Panc1 (cell line): ENCODE measurements at regions not wholly inside any gene's neighbourhood (a gene's known extent, or its start where the extent isn't known, plus 50 kb on each side); places are given as distances from the start of the nearest gene placed in this dataset.
A peak's percentile ranks its signal among the peaks of the same experiment; 100 is the strongest.

Experiments
- ATAC-seq: fragments of 200-7000 bp; cut with Tn5 transposase; 2 replicates; pipeline ENCODE4 v1.9.1; 2020; ENCODE audit warnings: mild to moderate bottlenecking, moderate library complexity
- BruUV-seq: library from RNA; stranded (reverse); fragments of 400-500 nt; replicated peaks from 2 replicates; lab custom pipeline; 2021; lab: Mats Ljungman, UMichigan
- CTCF ChIA-PET: fragments of 300-600 bp; sonication (Branson Sonifier 250); formaldehyde crosslinking; loops from one replicate; lab custom pipeline; 2022; ENCODE audit warnings: antibody characterized with exemption; lab: Charles Lee
- POLR2A ChIA-PET: fragments of 300-600 bp; sonication (Branson Sonifier 250); formaldehyde crosslinking; loops from one replicate; lab custom pipeline; 2022; ENCODE audit warnings: antibody characterized with exemption; lab: Charles Lee
- DNase-seq: peaks from one replicate; pipeline ENCODE4 v3.0.0-alpha.2; 2010; ENCODE audit warnings: low read depth, low spot score
- H3K27ac ChIP-seq: 2 replicates; pipeline ENCODE4 v1.5.1; 2011; ENCODE audit warnings: mild to moderate bottlenecking, low read length, inconsistent platforms
- H3K27me3 ChIP-seq: fragments of 200-500 bp; sonication (Bioruptor generic); 2 replicates; pipeline ENCODE4 v1.6.0; 2014; ENCODE audit warnings: low read length, inconsistent platforms; ENCODE audit not compliant: control insufficient read depth, insufficient read depth
- H3K36me3 ChIP-seq: fragments of 200-500 bp; sonication (Bioruptor generic); 2 replicates; pipeline ENCODE4 v1.5.1; 2014; ENCODE audit warnings: inconsistent platforms, mild to moderate bottlenecking, low read length, moderate library complexity; ENCODE audit not compliant: control insufficient read depth, insufficient read depth
- H3K4me1 ChIP-seq: 2 replicates; pipeline ENCODE4 v1.5.1; 2011; ENCODE audit warnings: inconsistent platforms, mild to moderate bottlenecking, low read length, moderate library complexity; ENCODE audit not compliant: control insufficient read depth, insufficient read depth
- H3K4me3 ChIP-seq, 2 experiments: 2 replicates each; pipeline ENCODE4 v1.5.1; 2011 to 2012; ENCODE audit warnings: low read depth in 2 of 2, low read length in 2 of 2, mild to moderate bottlenecking in 2 of 2, inconsistent platforms in 1 of 2, moderate library complexity in 1 of 2
- H3K9me3 ChIP-seq: fragments of 200-500 bp; sonication (Bioruptor generic); 2 replicates; pipeline ENCODE4 v1.5.1; 2014; ENCODE audit warnings: low read depth, mild to moderate bottlenecking, inconsistent platforms, low read length, moderate library complexity; ENCODE audit not compliant: control insufficient read depth, insufficient read depth
- POLR2AphosphoS5 ChIP-seq: IDR thresholded peaks from 2 replicates; pipeline ENCODE4 v1.6.1; 2012; ENCODE audit warnings: mild to moderate bottlenecking, low read depth, low read length, moderate library complexity
- SIN3A ChIP-seq: IDR thresholded peaks from 2 replicates; pipeline ENCODE4 v1.6.1; 2012; ENCODE audit warnings: low read depth, mild to moderate bottlenecking, low read length, moderate library complexity, borderline replicate concordance; ENCODE audit not compliant: insufficient read depth
- TCF7L2 ChIP-seq: IDR thresholded peaks from 2 replicates; pipeline ENCODE4 v1.6.1; 2011; ENCODE audit warnings: mild to moderate bottlenecking, low read depth, low read length, inconsistent platforms
- in situ Hi-C: cut with HindIII; loops from 2 replicates; pipeline ENCODE4 v1.10.0; 2016; ENCODE audit warnings: low sequenced_read_pairs, low pct_unique_long_range_greater_than_20kb
- intact Hi-C: fragments of 100-400 bp; cut with micrococcal nuclease; formaldehyde crosslinking; loops from one replicate; pipeline ENCODE4 v1.10.0; 2022; ENCODE audit not compliant: unreplicated experiment
- TF ChIP-seq, protein P1 (sequence below), 2 experiments: IDR thresholded peaks; 2 replicates each; pipeline ENCODE4 v1.6.1; 2011 to 2012; ENCODE audit warnings: low read depth in 2 of 2, control low read depth in 1 of 2, low read length in 1 of 2, mild to moderate bottlenecking in 1 of 2, moderate library complexity in 1 of 2; ENCODE audit not compliant: insufficient read depth in 1 of 2
- TF ChIP-seq, protein P2 (sequence below): fragments of 450-650 bp; IDR thresholded peaks from 2 replicates; pipeline ENCODE4 v1.5.1; 2017; ENCODE audit warnings: mild to moderate bottlenecking

DNA sequence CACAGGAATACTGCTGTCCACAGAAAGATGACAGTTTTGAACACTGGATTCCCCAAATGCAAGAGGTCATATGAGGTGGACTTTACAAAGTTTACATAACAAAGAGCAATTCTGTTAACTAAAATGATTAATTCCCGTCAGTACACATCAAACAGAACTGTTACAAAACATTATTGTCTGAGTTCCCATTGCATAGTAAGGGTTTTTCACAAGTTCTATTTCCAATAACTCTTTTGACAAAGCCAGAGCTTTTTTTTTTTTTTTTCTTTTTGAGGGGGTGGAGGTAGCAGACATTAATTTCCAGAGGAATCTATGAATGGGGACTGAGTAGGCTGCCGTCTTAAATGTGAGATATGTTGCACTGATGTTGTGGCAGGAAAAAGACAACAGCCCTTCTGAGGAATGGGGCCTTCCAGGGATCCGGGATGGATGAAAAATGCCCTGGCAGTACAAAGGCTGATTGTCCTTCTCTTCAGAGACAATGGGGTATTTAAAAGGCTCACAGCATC lies 178.1 kb upstream of the KBTBD8 start:
- H3K36me3 ChIP-seq = no peaks in the 10 kb centered on the region
- H3K4me3 ChIP-seq = no peak overlapping the region
- BruUV-seq = no TSS peak
- intact Hi-C loops = loop anchor here (5.0 kb wide), 1 partner anchor 413 kb away; no protein-coding TSS in a partner anchor
- ATAC-seq (no peak), DNase-seq (no peak)
- ChIA-PET CTCF (no interaction called here), POLR2A (no interaction called here)
- H3K4me1 ChIP-seq = no peaks in the 10 kb centered on the region
- no peaks in the 10 kb centered on the region for H3K27me3 ChIP-seq
- H3K9me3 ChIP-seq = no peaks in the 10 kb centered on the region
- H3K27ac ChIP-seq = no peak overlapping the region
- TF ChIP-seq SIN3A (no peak), POLR2AphosphoS5 (no peak), TCF7L2 (no peak)
- TF ChIP-seq, protein P1, sequence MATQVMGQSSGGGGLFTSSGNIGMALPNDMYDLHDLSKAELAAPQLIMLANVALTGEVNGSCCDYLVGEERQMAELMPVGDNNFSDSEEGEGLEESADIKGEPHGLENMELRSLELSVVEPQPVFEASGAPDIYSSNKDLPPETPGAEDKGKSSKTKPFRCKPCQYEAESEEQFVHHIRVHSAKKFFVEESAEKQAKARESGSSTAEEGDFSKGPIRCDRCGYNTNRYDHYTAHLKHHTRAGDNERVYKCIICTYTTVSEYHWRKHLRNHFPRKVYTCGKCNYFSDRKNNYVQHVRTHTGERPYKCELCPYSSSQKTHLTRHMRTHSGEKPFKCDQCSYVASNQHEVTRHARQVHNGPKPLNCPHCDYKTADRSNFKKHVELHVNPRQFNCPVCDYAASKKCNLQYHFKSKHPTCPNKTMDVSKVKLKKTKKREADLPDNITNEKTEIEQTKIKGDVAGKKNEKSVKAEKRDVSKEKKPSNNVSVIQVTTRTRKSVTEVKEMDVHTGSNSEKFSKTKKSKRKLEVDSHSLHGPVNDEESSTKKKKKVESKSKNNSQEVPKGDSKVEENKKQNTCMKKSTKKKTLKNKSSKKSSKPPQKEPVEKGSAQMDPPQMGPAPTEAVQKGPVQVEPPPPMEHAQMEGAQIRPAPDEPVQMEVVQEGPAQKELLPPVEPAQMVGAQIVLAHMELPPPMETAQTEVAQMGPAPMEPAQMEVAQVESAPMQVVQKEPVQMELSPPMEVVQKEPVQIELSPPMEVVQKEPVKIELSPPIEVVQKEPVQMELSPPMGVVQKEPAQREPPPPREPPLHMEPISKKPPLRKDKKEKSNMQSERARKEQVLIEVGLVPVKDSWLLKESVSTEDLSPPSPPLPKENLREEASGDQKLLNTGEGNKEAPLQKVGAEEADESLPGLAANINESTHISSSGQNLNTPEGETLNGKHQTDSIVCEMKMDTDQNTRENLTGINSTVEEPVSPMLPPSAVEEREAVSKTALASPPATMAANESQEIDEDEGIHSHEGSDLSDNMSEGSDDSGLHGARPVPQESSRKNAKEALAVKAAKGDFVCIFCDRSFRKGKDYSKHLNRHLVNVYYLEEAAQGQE (IDR thresholded peaks at IDR 0.05; ENCODE audit: insufficient read depth in 1 of 2, low read depth in 2 of 2, low read length in 1 of 2) = no peak
- TF ChIP-seq, protein P2, sequence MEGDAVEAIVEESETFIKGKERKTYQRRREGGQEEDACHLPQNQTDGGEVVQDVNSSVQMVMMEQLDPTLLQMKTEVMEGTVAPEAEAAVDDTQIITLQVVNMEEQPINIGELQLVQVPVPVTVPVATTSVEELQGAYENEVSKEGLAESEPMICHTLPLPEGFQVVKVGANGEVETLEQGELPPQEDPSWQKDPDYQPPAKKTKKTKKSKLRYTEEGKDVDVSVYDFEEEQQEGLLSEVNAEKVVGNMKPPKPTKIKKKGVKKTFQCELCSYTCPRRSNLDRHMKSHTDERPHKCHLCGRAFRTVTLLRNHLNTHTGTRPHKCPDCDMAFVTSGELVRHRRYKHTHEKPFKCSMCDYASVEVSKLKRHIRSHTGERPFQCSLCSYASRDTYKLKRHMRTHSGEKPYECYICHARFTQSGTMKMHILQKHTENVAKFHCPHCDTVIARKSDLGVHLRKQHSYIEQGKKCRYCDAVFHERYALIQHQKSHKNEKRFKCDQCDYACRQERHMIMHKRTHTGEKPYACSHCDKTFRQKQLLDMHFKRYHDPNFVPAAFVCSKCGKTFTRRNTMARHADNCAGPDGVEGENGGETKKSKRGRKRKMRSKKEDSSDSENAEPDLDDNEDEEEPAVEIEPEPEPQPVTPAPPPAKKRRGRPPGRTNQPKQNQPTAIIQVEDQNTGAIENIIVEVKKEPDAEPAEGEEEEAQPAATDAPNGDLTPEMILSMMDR = no peak
- in situ Hi-C loops = no loop called here

DNA sequence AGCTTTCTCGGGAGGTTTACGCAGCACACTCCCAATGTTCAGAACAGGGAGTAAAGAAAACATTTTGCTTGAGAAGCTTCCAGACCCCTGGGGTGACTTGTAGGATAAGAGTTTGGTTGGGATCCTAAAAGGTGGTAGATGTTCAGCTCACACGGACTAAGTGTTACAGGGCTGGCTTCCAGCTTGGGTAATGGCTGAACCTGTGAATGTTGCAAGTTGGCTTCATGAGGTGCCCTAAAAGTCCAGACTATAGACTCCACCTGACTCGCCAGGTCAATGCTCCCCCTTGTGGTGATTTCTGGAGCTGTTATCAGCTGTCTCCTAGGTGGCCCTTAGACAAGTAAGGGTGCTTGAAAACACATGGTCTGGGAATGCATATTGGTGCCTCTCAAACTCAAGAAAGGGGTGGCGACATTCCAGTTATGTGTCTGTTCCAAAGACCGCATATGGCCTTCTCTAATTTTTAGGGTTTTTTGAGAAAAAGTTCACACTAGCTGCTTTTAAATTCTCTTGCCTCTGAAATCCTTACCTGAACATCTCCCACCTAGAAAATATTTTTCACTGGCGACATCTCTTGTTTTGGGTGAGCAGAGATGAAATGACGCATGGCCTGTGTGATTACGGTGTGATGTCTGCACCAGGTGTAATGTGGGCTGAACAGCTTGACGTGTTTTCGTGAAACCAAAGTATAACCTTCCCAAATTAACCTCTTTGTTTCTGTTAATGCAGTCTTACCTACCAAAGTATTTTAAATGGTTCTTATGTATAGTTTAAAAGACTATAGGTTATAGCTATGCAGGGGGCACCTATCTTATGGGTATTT lies 175.7 kb upstream of the KBTBD8 start:
- DNase-seq (no peak), ATAC-seq (peak; percentile 82)
- CTCF ChIA-PET = interaction anchor here (1.3 to 1.4 kb wide), 2 partner anchors 546 to 569 kb away, joined by 3 to 7 read pairs; no protein-coding TSS in a partner anchor
- no peaks in the 10 kb centered on the region for H3K27me3 ChIP-seq
- H3K4me3 ChIP-seq = no peak overlapping the region
- in situ Hi-C loops (no loop called here), intact Hi-C loops (no loop called here)
- no TSS peak for BruUV-seq
- POLR2A ChIA-PET = no interaction called here
- H3K9me3 ChIP-seq = no peaks in the 10 kb centered on the region
- TF ChIP-seq, protein P1 (IDR thresholded peaks at IDR 0.05; ENCODE audit: insufficient read depth in 1 of 2, low read depth in 2 of 2, low read length in 1 of 2) = no peak
- no peak for TF ChIP-seq SIN3A
- TF ChIP-seq POLR2AphosphoS5 = no peak
- TF ChIP-seq, protein P2 = peak; percentile 75
- no peaks in the 10 kb centered on the region for H3K36me3 ChIP-seq
- no peak overlapping the region for H3K27ac ChIP-seq
- no peaks in the 10 kb centered on the region for H3K4me1 ChIP-seq
